Testis (tissue), 2 donors: ENCODE measurements at regions not wholly inside any gene's neighbourhood (a gene's known extent, or its start where the extent isn't known, plus 50 kb on each side); places are given as distances from the start of the nearest gene placed in this dataset.

Source experiments
- DNase-seq: peaks from one replicate; pipeline ENCODE4 v3.0.0-alpha.2; 2019
- H3K27ac ChIP-seq, 2 donors: fragments of 200-600 bp; sonication (generic); one replicate each; pipeline ENCODE4 v1.5.1; 2019
- H3K27me3 ChIP-seq: fragments of 200-600 bp; sonication (generic); one replicate; pipeline ENCODE4 v1.5.1; 2019
- H3K36me3 ChIP-seq: fragments of 200-600 bp; sonication (generic); one replicate; pipeline ENCODE4 v1.5.1; 2017; ENCODE audit warnings: low read depth; ENCODE audit errors: missing control alignments
- H3K4me1 ChIP-seq: fragments of 200-600 bp; sonication (generic); one replicate; pipeline ENCODE4 v1.5.1; 2019
- H3K4me3 ChIP-seq, 2 donors: fragments of 200-600 bp; sonication (generic); one replicate each; pipeline ENCODE4 v1.5.1; 2017 to 2019
- H3K9me3 ChIP-seq: fragments of 200-600 bp; sonication (generic); one replicate; pipeline ENCODE4 v1.5.1; 2017
- POLR2A ChIP-seq: fragments of 450-650 bp; IDR thresholded peaks from one replicate; pipeline ENCODE4 v1.6.1; 2017; ENCODE audit warnings: antibody characterized with exemption, mild to moderate bottlenecking, moderate library complexity
- WGBS, 2 donors: methylation state at CpG; one replicate each; pipeline ENCODE4 v1.1.5; 2018; 5-methylcytosine and 5-hydroxymethylcytosine counted together
- intact Hi-C: fragments of 100-400 bp; cut with DNase I; formaldehyde crosslinking; loops from one replicate; pipeline ENCODE4 v1.15.1; 2023; ENCODE audit warnings: low total_unique reads
- TF ChIP-seq, protein P1 (sequence below), 3 experiments: fragments of 450-650 bp in 2 of 3; fragments of 200-600 bp in 1 of 3; sonication (generic) in 1 of 3; IDR thresholded peaks; one replicate each; pipeline ENCODE4 v1.5.1; 2016 to 2019; ENCODE audit warnings: antibody characterized with exemption in 3 of 3, mild to moderate bottlenecking in 2 of 3, moderate library complexity in 1 of 3

DNA sequence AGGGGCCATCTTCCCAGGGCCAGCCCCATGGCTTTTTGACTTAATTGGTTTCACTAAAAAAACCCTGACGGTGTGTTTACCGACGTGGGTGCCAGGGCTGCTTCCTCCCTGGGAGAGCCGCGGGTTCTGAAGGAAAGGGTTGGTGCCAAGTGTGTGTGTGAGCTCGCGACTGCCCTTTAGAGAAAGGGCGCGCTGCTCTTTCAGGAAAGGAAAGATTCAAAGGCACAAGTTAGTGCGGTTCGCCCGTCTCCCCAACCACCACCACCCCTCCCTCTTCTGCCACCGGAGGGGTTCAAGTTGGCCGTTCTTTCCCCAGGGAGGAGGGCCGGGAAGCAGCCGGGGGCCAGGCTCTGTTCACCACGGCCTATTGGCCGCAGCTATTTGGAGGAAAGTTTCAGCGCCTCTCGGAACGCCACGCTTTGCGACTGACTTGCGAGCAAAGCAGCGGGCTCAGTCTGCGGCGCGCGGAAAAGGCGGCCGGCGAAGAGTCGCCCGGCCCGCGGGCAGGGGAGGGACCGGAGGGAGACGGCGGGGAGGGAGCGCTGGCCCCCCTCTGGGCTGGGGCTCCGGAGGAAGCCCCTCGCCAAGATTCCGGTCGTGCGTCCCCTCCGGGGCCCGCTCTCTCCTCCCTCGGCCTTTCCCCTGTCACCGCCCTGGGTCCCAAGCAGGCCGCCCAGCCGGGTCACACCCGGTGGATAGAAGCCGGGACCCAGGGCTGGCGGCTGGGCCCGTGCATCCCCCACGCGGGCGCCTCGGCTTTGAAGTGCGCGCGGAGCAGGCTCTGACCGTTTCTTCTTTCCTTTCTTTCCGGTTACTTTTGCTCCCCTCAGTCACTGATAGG, 165.9 kb upstream of the PPP1R3A start:
- TF ChIP-seq POLR2A, result no peak
- TF ChIP-seq, protein P1, sequence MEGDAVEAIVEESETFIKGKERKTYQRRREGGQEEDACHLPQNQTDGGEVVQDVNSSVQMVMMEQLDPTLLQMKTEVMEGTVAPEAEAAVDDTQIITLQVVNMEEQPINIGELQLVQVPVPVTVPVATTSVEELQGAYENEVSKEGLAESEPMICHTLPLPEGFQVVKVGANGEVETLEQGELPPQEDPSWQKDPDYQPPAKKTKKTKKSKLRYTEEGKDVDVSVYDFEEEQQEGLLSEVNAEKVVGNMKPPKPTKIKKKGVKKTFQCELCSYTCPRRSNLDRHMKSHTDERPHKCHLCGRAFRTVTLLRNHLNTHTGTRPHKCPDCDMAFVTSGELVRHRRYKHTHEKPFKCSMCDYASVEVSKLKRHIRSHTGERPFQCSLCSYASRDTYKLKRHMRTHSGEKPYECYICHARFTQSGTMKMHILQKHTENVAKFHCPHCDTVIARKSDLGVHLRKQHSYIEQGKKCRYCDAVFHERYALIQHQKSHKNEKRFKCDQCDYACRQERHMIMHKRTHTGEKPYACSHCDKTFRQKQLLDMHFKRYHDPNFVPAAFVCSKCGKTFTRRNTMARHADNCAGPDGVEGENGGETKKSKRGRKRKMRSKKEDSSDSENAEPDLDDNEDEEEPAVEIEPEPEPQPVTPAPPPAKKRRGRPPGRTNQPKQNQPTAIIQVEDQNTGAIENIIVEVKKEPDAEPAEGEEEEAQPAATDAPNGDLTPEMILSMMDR (IDR thresholded peaks at IDR 0.05), result no peak
- WGBS, 2 donors, result 2 to 4% methylated on average over 17 to 41 of the region's 64 CpGs
- Histone ChIP-seq H3K36me3 (no peaks in the 10 kb centered on the region), H3K9me3 (no peaks in the 10 kb centered on the region), H3K4me3 (peak overlapping the region; percentile 52 to 56), H3K27ac (peak overlapping the region; percentile 58 to 59), H3K4me1 (peaks cover 11% of the 10 kb centered on the region), H3K27me3 (no peaks in the 10 kb centered on the region)
- peak; percentile 34 for DNase-seq
- intact Hi-C loops, result no loop called here

DNA sequence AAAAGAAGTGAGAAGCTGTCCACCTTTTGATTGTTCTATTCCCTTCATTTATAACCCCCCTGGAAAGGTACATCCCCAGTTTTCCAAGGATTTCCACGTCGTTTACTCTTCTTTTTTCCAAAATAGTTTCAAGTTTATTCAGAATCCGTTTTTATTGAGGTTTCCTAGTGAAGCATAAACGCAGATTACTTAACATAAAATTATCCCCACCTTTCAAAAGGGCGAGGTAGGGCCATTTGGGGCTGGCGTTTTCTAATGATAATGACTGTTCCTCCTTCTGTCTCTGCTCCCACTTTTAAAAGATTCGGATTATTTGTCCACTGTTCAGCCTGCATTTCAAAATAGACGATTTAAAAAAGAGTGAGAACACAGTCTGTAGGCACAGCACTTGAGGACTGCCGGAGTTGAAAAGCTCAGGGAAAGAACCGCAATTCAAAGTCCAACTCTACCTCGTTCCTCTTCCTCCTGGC, 165.2 kb upstream of the PPP1R3A start:
- Histone ChIP-seq H3K36me3 (no peaks in the 10 kb centered on the region), H3K9me3 (no peaks in the 10 kb centered on the region), H3K27ac (peak overlapping the region in 1 of 2 donors; percentile 58), H3K4me3 (peak overlapping the region; percentile 53 to 56), H3K27me3 (no peaks in the 10 kb centered on the region), H3K4me1 (peaks cover 11% of the 10 kb centered on the region)
- no peak for TF ChIP-seq POLR2A
- TF ChIP-seq, protein P1 (IDR thresholded peaks at IDR 0.05), result no peak
- DNase-seq, result no peak
- 18 to 22% methylated on average over 11 of the region's 11 CpGs for WGBS, 2 donors
- intact Hi-C loops, result no loop called here

DNA sequence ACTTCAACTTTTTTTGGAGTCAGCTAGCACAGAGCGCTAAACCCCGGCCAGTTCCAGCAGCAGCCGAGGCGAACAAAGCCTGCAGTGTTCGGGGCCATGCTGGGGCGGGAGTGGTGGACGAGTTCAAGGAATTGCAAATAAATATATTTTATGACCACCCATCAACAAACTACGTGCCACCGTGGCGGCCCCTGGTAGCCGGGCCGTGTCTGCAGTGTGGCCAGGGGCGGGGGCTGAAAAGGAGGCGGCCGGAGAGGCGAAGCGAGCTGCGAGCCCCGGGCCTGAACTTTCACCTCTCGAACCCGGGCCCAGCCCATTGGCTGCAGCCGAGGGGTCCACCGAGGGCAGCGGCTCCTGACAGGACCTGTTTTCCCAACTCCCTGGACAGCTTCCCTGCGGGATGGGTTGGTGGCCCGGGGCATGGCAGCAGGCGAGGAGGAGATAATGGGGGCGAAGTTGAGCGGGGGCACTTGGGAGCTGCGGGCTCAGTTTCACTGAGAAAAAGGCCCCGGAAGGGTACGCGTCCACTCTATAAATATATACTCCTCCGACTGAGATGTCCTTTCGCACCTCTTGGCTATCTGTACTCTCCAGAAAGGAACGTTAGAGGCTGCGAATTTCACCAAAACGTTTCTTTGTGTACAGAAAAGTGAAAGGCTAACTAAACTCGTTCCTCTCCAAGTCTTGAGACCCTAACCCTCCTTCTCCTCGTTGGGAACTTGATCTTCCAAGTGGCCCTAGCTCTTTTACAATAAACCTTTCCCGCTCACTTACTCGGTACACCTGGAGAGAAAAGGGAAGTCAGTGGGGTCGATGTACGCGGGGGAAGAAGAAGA, 164.6 kb upstream of the PPP1R3A start:
- no peaks in the 10 kb centered on the region for H3K9me3 ChIP-seq
- H3K36me3 ChIP-seq, result no peaks in the 10 kb centered on the region
- intact Hi-C loops, result no loop called here
- WGBS, 2 donors, result 15 to 19% methylated on average over 31 to 38 of the region's 45 CpGs
- H3K4me3 ChIP-seq, result peak overlapping the region; percentile 17 to 53
- no peaks in the 10 kb centered on the region for H3K27me3 ChIP-seq
- no peak overlapping the region for H3K27ac ChIP-seq
- peaks cover 11% of the 10 kb centered on the region for H3K4me1 ChIP-seq
- TF ChIP-seq, protein P1 (IDR thresholded peaks at IDR 0.05), result no peak
- TF ChIP-seq POLR2A, result no peak
- DNase-seq, result no peak

DNA sequence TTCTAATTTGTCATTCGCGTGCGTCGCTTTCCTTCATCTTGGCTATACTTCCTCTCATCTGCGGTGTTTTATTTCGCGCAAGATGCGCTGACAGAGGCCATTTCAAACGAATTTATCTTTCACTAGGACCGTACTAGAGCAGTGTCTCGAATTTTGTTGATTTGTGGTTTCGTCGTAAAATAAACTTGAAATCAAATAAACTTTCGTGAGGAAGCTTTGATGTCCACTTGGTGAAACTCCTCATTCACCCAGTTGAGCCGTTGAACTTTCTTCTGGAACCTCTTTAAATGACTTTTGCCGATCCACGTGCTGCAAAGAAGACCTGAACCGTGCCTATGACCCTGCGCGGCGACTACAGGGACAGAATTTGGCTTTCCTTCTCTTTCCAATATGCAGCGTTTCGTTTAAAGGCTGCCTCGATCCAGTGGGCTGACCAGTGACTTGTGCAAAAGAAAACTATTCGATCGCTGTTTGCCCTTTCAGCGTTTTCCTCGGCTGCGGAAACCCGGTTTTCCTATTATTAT, 163.9 kb upstream of the PPP1R3A start:
- H3K4me1 ChIP-seq, result peaks cover 11% of the 10 kb centered on the region
- no peaks in the 10 kb centered on the region for H3K36me3 ChIP-seq
- H3K9me3 ChIP-seq, result no peaks in the 10 kb centered on the region
- intact Hi-C loops, result no loop called here
- H3K27me3 ChIP-seq, result no peaks in the 10 kb centered on the region
- H3K27ac ChIP-seq, result no peak overlapping the region
- peak; percentile 18 for DNase-seq
- no peak for TF ChIP-seq POLR2A
- TF ChIP-seq, protein P1 (IDR thresholded peaks at IDR 0.05), result no peak
- peak overlapping the region; percentile 17 to 53 for H3K4me3 ChIP-seq
- 7 to 9% methylated on average over 30 of the region's 30 CpGs for WGBS, 2 donors
